KMS-11 (cell line): ENCODE measurements at regions not wholly inside any gene's neighbourhood (a gene's known extent, or its start where the extent isn't known, plus 50 kb on each side); places are given as distances from the start of the nearest gene placed in this dataset.

Experiments used
- H2AFZ ChIP-seq: fragments of 200-600 bp; sonication (generic); 2 replicates; pipeline ENCODE4 v1.6.1; 2016; ENCODE audit warnings: antibody characterized with exemption, mixed run types, low read depth
- H3K27ac ChIP-seq: fragments of 200-600 bp; sonication (generic); 2 replicates; pipeline ENCODE4 v1.6.1; 2016; ENCODE audit warnings: mild to moderate bottlenecking, mixed run types
- H3K27me3 ChIP-seq: fragments of 200-600 bp; sonication (generic); 2 replicates; pipeline ENCODE4 v1.6.1; 2017; ENCODE audit warnings: mild to moderate bottlenecking, low read depth, mixed run types, moderate library complexity; ENCODE audit not compliant: insufficient read depth
- H3K36me3 ChIP-seq: fragments of 200-600 bp; sonication (generic); 2 replicates; pipeline ENCODE4 v1.6.1; 2017; ENCODE audit warnings: mild to moderate bottlenecking, mixed run types; ENCODE audit not compliant: insufficient read depth
- H3K4me1 ChIP-seq: fragments of 200-600 bp; sonication (generic); 2 replicates; pipeline ENCODE4 v1.6.1; 2016; ENCODE audit warnings: mild to moderate bottlenecking, low read depth, mixed run types; ENCODE audit not compliant: poor library complexity, severe bottlenecking
- H3K4me2 ChIP-seq: fragments of 200-600 bp; sonication (generic); 2 replicates; pipeline ENCODE4 v1.7.0; 2016; ENCODE audit warnings: mild to moderate bottlenecking, mixed run types
- H3K4me3 ChIP-seq: fragments of 200-600 bp; sonication (generic); IDR thresholded peaks from 2 replicates; pipeline ENCODE4 v1.6.1; 2017; ENCODE audit warnings: low read depth, low read length, mixed read lengths; ENCODE audit not compliant: insufficient read depth
- H3K79me2 ChIP-seq: fragments of 200-600 bp; sonication (generic); 2 replicates; pipeline ENCODE4 v1.6.1; 2016; ENCODE audit warnings: low read depth, mixed run types; ENCODE audit not compliant: insufficient read depth
- H3K9ac ChIP-seq: fragments of 200-600 bp; sonication (generic); 2 replicates; pipeline ENCODE4 v1.6.1; 2016; ENCODE audit warnings: mild to moderate bottlenecking, mixed run types
- H4K20me1 ChIP-seq: fragments of 200-600 bp; sonication (generic); 2 replicates; pipeline ENCODE4 v1.6.1; 2016; ENCODE audit warnings: mild to moderate bottlenecking, mixed run types; ENCODE audit not compliant: insufficient read depth
- CTCF ChIP-seq: fragments of 200-600 bp; sonication (generic); conservative IDR thresholded peaks from 2 replicates; pipeline ENCODE4 v1.6.1; 2017; ENCODE audit warnings: low read depth, mild to moderate bottlenecking, antibody characterized with exemption, low read length, moderate library complexity, mixed read lengths

- H3K27me3 ChIP-seq, result no peaks in the 10 kb centered on the region
- no peak overlapping the region for H3K4me2 ChIP-seq
- no peaks in the 10 kb centered on the region for H3K79me2 ChIP-seq
- TF ChIP-seq CTCF, result peak; percentile 53
- no peaks in the 10 kb centered on the region for H3K36me3 ChIP-seq
- no peak overlapping the region for H3K4me3 ChIP-seq
- H4K20me1 ChIP-seq, result no peaks in the 10 kb centered on the region
- H2AFZ ChIP-seq, result no peak overlapping the region
- H3K4me1 ChIP-seq, result no peaks in the 10 kb centered on the region
- no peak overlapping the region for H3K9ac ChIP-seq
- H3K27ac ChIP-seq, result no peak overlapping the region
Observed at GRCh38 chr12:90102957-90103652, 394.5 kb upstream of the ATP2B1 start.

GRCh38 chr12:90100579-90100978 lies 391.9 kb upstream of the ATP2B1 start:
- H3K4me1 ChIP-seq, result no peaks in the 10 kb centered on the region
- no peak overlapping the region for H3K4me3 ChIP-seq

GRCh38 chr12:90099288-90099687 lies 390.6 kb upstream of the ATP2B1 start:
- Histone ChIP-seq H3K36me3 (no peaks in the 10 kb centered on the region), H3K79me2 (no peaks in the 10 kb centered on the region), H3K9ac (no peak overlapping the region), H3K4me1 (no peaks in the 10 kb centered on the region), H4K20me1 (no peaks in the 10 kb centered on the region), H3K27ac (no peak overlapping the region), H2AFZ (no peak overlapping the region), H3K4me2 (no peak overlapping the region), H3K27me3 (no peaks in the 10 kb centered on the region), H3K4me3 (no peak overlapping the region)
- TF ChIP-seq CTCF, result no peak

More at GRCh38 chr12:90100579-90100978, 391.9 kb upstream of the ATP2B1 start:
- no peaks in the 10 kb centered on the region for H3K36me3 ChIP-seq
- H3K27me3 ChIP-seq, result no peaks in the 10 kb centered on the region
- no peak overlapping the region for H2AFZ ChIP-seq
- TF ChIP-seq CTCF, result no peak
- H3K9ac ChIP-seq, result no peak overlapping the region
- H4K20me1 ChIP-seq, result no peaks in the 10 kb centered on the region
- H3K27ac ChIP-seq, result no peak overlapping the region
- H3K4me2 ChIP-seq, result no peak overlapping the region
- H3K79me2 ChIP-seq, result no peaks in the 10 kb centered on the region

GRCh38 chr12:90098132-90098779 lies 389.6 kb upstream of the ATP2B1 start:
- no peak overlapping the region for H3K27ac ChIP-seq
- no peak overlapping the region for H3K4me2 ChIP-seq
- H3K4me1 ChIP-seq, result no peaks in the 10 kb centered on the region

More at GRCh38 chr12:90098132-90098779, 389.6 kb upstream of the ATP2B1 start:
- no peak overlapping the region for H3K4me3 ChIP-seq
- no peaks in the 10 kb centered on the region for H3K27me3 ChIP-seq
- H3K36me3 ChIP-seq, result no peaks in the 10 kb centered on the region
- no peak for TF ChIP-seq CTCF
- H3K9ac ChIP-seq, result no peak overlapping the region
- no peak overlapping the region for H2AFZ ChIP-seq
- no peaks in the 10 kb centered on the region for H4K20me1 ChIP-seq
- no peaks in the 10 kb centered on the region for H3K79me2 ChIP-seq
